Nephron progenitor cell (in vitro differentiated cells): ENCODE measurements at regions not wholly inside any gene's neighbourhood (a gene's known extent, or its start where the extent isn't known, plus 50 kb on each side); places are given as distances from the start of the nearest gene placed in this dataset.
A peak's percentile ranks its signal among the peaks of the same experiment; 100 is the strongest.

Experiments
- DNase-seq: peaks from one replicate; pipeline ENCODE4 v3.0.0; 2021
- H3K27ac Mint-ChIP-seq: 2 replicates; pipeline ENCODE4 v1.8.0; 2021; ENCODE audit warnings: mild to moderate bottlenecking, moderate library complexity, mixed read lengths
- H3K27me3 Mint-ChIP-seq: 2 replicates; pipeline ENCODE4 v1.8.0; 2021; ENCODE audit warnings: mild to moderate bottlenecking, low read depth, mixed read lengths; ENCODE audit not compliant: poor library complexity
- H3K36me3 Mint-ChIP-seq: 2 replicates; pipeline ENCODE4 v1.8.0; 2021; ENCODE audit warnings: low read depth, mixed read lengths
- H3K4me1 Mint-ChIP-seq: 2 replicates; pipeline ENCODE4 v1.8.0; 2021; ENCODE audit warnings: mixed read lengths
- H3K4me3 Mint-ChIP-seq: 2 replicates; pipeline ENCODE4 v1.8.0; 2021; ENCODE audit warnings: mild to moderate bottlenecking, moderate library complexity, mixed read lengths
- H3K9me3 Mint-ChIP-seq: 2 replicates; pipeline ENCODE4 v1.8.0; 2021; ENCODE audit warnings: mild to moderate bottlenecking, moderate library complexity, mixed read lengths
- TF ChIP-seq, protein P1 (sequence below): fragments of 200-600 bp; sonication (generic); IDR thresholded peaks from 2 replicates; pipeline ENCODE4 v1.5.0; 2021; ENCODE audit warnings: antibody characterized with exemption

- Mint-ChIP-seq H3K4me3 (no peak overlapping the region), H3K27ac (no peak overlapping the region), H3K9me3 (peaks cover 9% of the 10 kb centered on the region), H3K4me1 (peaks cover 29% of the 10 kb centered on the region), H3K27me3 (peaks cover 2% of the 10 kb centered on the region), H3K36me3 (no peaks in the 10 kb centered on the region)
- TF ChIP-seq, protein P1, sequence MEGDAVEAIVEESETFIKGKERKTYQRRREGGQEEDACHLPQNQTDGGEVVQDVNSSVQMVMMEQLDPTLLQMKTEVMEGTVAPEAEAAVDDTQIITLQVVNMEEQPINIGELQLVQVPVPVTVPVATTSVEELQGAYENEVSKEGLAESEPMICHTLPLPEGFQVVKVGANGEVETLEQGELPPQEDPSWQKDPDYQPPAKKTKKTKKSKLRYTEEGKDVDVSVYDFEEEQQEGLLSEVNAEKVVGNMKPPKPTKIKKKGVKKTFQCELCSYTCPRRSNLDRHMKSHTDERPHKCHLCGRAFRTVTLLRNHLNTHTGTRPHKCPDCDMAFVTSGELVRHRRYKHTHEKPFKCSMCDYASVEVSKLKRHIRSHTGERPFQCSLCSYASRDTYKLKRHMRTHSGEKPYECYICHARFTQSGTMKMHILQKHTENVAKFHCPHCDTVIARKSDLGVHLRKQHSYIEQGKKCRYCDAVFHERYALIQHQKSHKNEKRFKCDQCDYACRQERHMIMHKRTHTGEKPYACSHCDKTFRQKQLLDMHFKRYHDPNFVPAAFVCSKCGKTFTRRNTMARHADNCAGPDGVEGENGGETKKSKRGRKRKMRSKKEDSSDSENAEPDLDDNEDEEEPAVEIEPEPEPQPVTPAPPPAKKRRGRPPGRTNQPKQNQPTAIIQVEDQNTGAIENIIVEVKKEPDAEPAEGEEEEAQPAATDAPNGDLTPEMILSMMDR = no peak
- DNase-seq = no peak
These were observed 82.1 kb upstream of the FLRT2 start for GRCh38 chr14:85447883-85448282.

DNA sequence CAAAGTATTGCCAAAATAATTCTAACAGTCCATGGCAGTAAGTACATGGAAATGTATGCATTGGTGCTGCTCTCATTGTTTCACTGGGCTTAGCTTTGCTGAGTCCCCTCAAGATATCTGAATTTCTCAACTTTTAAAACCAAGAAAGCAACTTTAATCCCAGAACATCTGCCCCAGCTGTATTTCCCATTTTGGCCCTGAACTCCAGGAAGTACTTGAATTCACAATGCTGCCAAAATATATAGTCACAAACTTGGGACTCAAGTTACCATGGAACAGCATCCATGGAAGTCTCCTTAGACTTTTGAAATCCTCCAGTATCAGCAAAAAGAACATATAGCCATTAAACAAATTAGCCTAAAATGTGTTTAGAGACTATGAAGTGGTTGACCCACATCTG, 78.5 kb upstream of the FLRT2 start:
- H3K4me3 Mint-ChIP-seq = no peak overlapping the region

DNA sequence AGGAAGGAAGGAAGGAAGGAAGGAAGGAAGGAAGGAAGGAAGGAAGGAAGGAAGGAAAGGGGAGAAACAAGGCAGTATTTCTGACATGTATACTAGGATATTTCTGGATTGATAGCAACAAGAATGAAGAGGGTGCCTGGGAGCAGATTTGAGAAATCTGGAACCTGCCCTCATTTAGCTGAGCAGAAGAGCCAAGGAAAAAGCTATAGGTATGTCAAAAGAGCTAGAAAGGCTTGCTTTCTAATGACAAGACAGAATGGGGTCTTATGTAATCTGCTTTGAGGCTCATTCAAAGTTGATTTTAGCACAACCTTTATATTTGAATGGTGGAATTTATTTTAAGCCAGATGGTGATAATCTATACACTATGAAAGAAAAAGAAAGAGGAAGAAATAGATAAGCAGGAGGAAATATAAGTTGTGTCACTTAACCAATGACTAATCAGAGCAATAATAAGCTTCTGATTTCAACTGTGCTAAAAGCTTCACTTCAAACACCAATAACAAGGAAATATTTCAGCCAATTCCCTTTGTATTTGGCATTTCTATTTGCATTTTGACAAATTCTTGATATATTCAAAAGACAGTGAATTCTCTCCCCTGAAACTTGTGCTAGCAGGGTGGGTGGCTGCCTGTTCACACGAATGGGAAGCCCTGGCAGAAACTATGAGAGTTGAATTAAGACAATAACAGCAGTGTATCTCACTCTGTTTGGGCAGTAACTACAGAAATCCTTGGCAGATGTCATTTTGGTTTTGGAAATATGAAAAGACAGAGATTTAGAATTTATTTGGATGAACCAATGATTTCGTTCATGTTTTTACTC, 76.3 kb upstream of the FLRT2 start:
- H3K4me3 Mint-ChIP-seq = no peak overlapping the region
- no peaks in the 10 kb centered on the region for H3K36me3 Mint-ChIP-seq
- no peaks in the 10 kb centered on the region for H3K27me3 Mint-ChIP-seq
- H3K27ac Mint-ChIP-seq = no peak overlapping the region
- peaks cover 34% of the 10 kb centered on the region for H3K4me1 Mint-ChIP-seq
- no peak for DNase-seq
- TF ChIP-seq, protein P1 = no peak
- H3K9me3 Mint-ChIP-seq = peaks cover 9% of the 10 kb centered on the region

More for the DNA sequence above, 78.5 kb upstream of the FLRT2 start:
- peaks cover 2% of the 10 kb centered on the region for H3K27me3 Mint-ChIP-seq
- no peak for DNase-seq
- TF ChIP-seq, protein P1 = no peak
- no peaks in the 10 kb centered on the region for H3K36me3 Mint-ChIP-seq
- H3K4me1 Mint-ChIP-seq = peaks cover 30% of the 10 kb centered on the region
- H3K27ac Mint-ChIP-seq = no peak overlapping the region
- H3K9me3 Mint-ChIP-seq = peaks cover 9% of the 10 kb centered on the region

- no peak overlapping the region for H3K4me3 Mint-ChIP-seq
- no peak for DNase-seq
- TF ChIP-seq, protein P1 = no peak
- H3K27me3 Mint-ChIP-seq = no peaks in the 10 kb centered on the region
- H3K9me3 Mint-ChIP-seq = peaks cover 9% of the 10 kb centered on the region
- peaks cover 34% of the 10 kb centered on the region for H3K4me1 Mint-ChIP-seq
- H3K27ac Mint-ChIP-seq = peak overlapping the region; percentile 7
- H3K36me3 Mint-ChIP-seq = no peaks in the 10 kb centered on the region
These were observed 75.6 kb upstream of the FLRT2 start for GRCh38 chr14:85454226-85454813.

GRCh38 chr14:85459361-85460000, 70.5 kb upstream of the FLRT2 start:
- TF ChIP-seq, protein P1 = no peak
- H3K4me1 Mint-ChIP-seq = peaks cover 19% of the 10 kb centered on the region
- no peak overlapping the region for H3K27ac Mint-ChIP-seq
- H3K27me3 Mint-ChIP-seq = peaks cover 4% of the 10 kb centered on the region
- no peak for DNase-seq
- no peak overlapping the region for H3K4me3 Mint-ChIP-seq
- H3K9me3 Mint-ChIP-seq = no peaks in the 10 kb centered on the region
- H3K36me3 Mint-ChIP-seq = no peaks in the 10 kb centered on the region
